SU-DHL-6 (cell line): ENCODE measurements at regions not wholly inside any gene's neighbourhood (a gene's known extent, or its start where the extent isn't known, plus 50 kb on each side); places are given as distances from the start of the nearest gene placed in this dataset.

ENCODE experiments used
- H2AFZ ChIP-seq: fragments of 200-600 bp; sonication (generic); 2 replicates; pipeline ENCODE4 v1.6.1; 2014; ENCODE audit warnings: low read depth, mild to moderate bottlenecking, moderate library complexity, mixed read lengths, antibody characterized with exemption, low read length; ENCODE audit not compliant: severe bottlenecking
- H3F3A ChIP-seq: fragments of 200-600 bp; shearing (Covaris generic); 2 replicates; pipeline ENCODE4 v1.6.0; 2016; ENCODE audit warnings: antibody characterized with exemption, mild to moderate bottlenecking; ENCODE audit not compliant: insufficient read depth
- H3K27ac ChIP-seq: fragments of 200-600 bp; sonication (generic); 2 replicates; pipeline ENCODE4 v1.5.1; 2016; ENCODE audit warnings: low read depth, mild to moderate bottlenecking, low read length, moderate library complexity, mixed read lengths
- H3K27me3 ChIP-seq: fragments of 200-600 bp; sonication (generic), shearing (Covaris generic); 2 replicates; pipeline ENCODE4 v1.6.0; 2014; ENCODE audit warnings: mild to moderate bottlenecking, low read length
- H3K36me3 ChIP-seq: fragments of 200-600 bp; sonication (generic); 2 replicates; pipeline ENCODE4 v1.6.1; 2014; ENCODE audit warnings: mild to moderate bottlenecking, low read length, mixed read lengths
- H3K4me2 ChIP-seq: fragments of 300-600, 200-600 bp; shearing (Covaris generic), sonication (generic); 2 replicates; pipeline ENCODE4 v1.6.0; 2014; ENCODE audit warnings: low read length, low read depth, mild to moderate bottlenecking; ENCODE audit not compliant: poor library complexity, severe bottlenecking
- H3K4me3 ChIP-seq: fragments of 200-600 bp; sonication (generic); 2 replicates; pipeline ENCODE4 v1.5.1; 2014; ENCODE audit warnings: antibody characterized with exemption, low read length, mild to moderate bottlenecking, mixed read lengths; ENCODE audit not compliant: insufficient read depth, poor library complexity, severe bottlenecking
- H3K79me2 ChIP-seq: fragments of 200-600 bp; sonication (generic); 2 replicates; pipeline ENCODE4 v1.6.1; 2014; ENCODE audit warnings: mild to moderate bottlenecking, low read length, moderate library complexity; ENCODE audit not compliant: insufficient read depth
- H3K9ac ChIP-seq: fragments of 200-600 bp; sonication (generic); 2 replicates; pipeline ENCODE4 v1.7.0; 2014; ENCODE audit warnings: mild to moderate bottlenecking, low read length
- H3K9me2 ChIP-seq: fragments of 200-600 bp; sonication (generic); replicated peaks from 2 replicates; pipeline ENCODE4 v1.6.1; 2014; ENCODE audit warnings: low read length; ENCODE audit not compliant: insufficient read depth
- H3K9me3 ChIP-seq: fragments of 200-600 bp; sonication (generic); 2 replicates; pipeline ENCODE4 v1.6.1; 2014; ENCODE audit warnings: low read length, mixed read lengths; ENCODE audit not compliant: insufficient read depth
- H4K20me1 ChIP-seq: fragments of 200-600 bp; sonication (generic); 2 replicates; pipeline ENCODE4 v1.6.1; 2014; ENCODE audit warnings: low read depth, mild to moderate bottlenecking, antibody characterized with exemption, low read length, moderate library complexity, mixed read lengths
- CTCF ChIP-seq: fragments of 200-600 bp; sonication (generic); IDR thresholded peaks from one replicate; pipeline ENCODE4 v1.5.1; 2017; ENCODE audit warnings: antibody characterized with exemption, mild to moderate bottlenecking, low read length, moderate library complexity; ENCODE audit not compliant: insufficient read depth, poor library complexity, severe bottlenecking
- EZH2phosphoT487 ChIP-seq: fragments of 200-600 bp; sonication (generic), shearing (Covaris generic); conservative IDR thresholded peaks from 2 replicates; pipeline ENCODE4 v1.6.1; 2018; ENCODE audit warnings: mild to moderate bottlenecking, antibody characterized with exemption, low read length, moderate library complexity, mixed read lengths

- H3F3A ChIP-seq: no peaks in the 10 kb centered on the region
- no peak overlapping the region for H3K27ac ChIP-seq
- TF ChIP-seq CTCF (no peak), EZH2phosphoT487 (no peak)
- H3K79me2 ChIP-seq: no peaks in the 10 kb centered on the region
- H3K27me3 ChIP-seq: no peaks in the 10 kb centered on the region
- no peak overlapping the region for H3K4me3 ChIP-seq
- H2AFZ ChIP-seq: no peak overlapping the region
- no peak overlapping the region for H3K4me2 ChIP-seq
- no peaks in the 10 kb centered on the region for H4K20me1 ChIP-seq
- H3K9me2 ChIP-seq: no peaks in the 10 kb centered on the region
- no peaks in the 10 kb centered on the region for H3K9me3 ChIP-seq
- no peak overlapping the region for H3K9ac ChIP-seq
- no peaks in the 10 kb centered on the region for H3K36me3 ChIP-seq
Measured at GRCh38 chr15:37638691-37639090, 295.7 kb upstream of the TMCO5A start.

- no peaks in the 10 kb centered on the region for H3F3A ChIP-seq
- no peaks in the 10 kb centered on the region for H4K20me1 ChIP-seq
- TF ChIP-seq EZH2phosphoT487 (no peak), CTCF (no peak)
- no peaks in the 10 kb centered on the region for H3K36me3 ChIP-seq
- no peak overlapping the region for H3K4me2 ChIP-seq
- H3K79me2 ChIP-seq: no peaks in the 10 kb centered on the region
- H3K9ac ChIP-seq: no peak overlapping the region
- no peaks in the 10 kb centered on the region for H3K9me2 ChIP-seq
- H3K27me3 ChIP-seq: no peaks in the 10 kb centered on the region
- no peak overlapping the region for H3K27ac ChIP-seq
- 0 out of 2 replicates have a peak, but pooled peaks cover 4% of the 10 kb centered on the region for H3K9me3 ChIP-seq
- H2AFZ ChIP-seq: no peak overlapping the region
- H3K4me3 ChIP-seq: no peak overlapping the region
Measured at GRCh38 chr15:37652646-37653417, 281.6 kb upstream of the TMCO5A start.

GRCh38 chr15:37678124-37678523 lies 256.3 kb upstream of the TMCO5A start:
- TF ChIP-seq CTCF (no peak), EZH2phosphoT487 (no peak)
- Histone ChIP-seq H3K36me3 (no peaks in the 10 kb centered on the region), H4K20me1 (no peaks in the 10 kb centered on the region), H2AFZ (no peak overlapping the region), H3K9me3 (no peaks in the 10 kb centered on the region), H3K27ac (no peak overlapping the region), H3F3A (no peaks in the 10 kb centered on the region), H3K9me2 (no peaks in the 10 kb centered on the region), H3K27me3 (no peaks in the 10 kb centered on the region), H3K79me2 (no peaks in the 10 kb centered on the region), H3K9ac (no peak overlapping the region), H3K4me3 (no peak overlapping the region), H3K4me2 (no peak overlapping the region)
